PC-3 (cell line): ENCODE measurements at regions not wholly inside any gene's neighbourhood (a gene's known extent, or its start where the extent isn't known, plus 50 kb on each side); places are given as distances from the start of the nearest gene placed in this dataset.

Source experiments
- ATAC-seq: fragments of 200-7000 bp; cut with Tn5 transposase; 2 replicates; pipeline ENCODE4 v1.9.1; 2020; ENCODE audit warnings: mild to moderate bottlenecking, moderate library complexity
- BruUV-seq: library from RNA; stranded (reverse); fragments of 400-500 nt; replicated peaks from 2 replicates; lab custom pipeline; 2021; lab: Mats Ljungman, UMichigan
- CTCF ChIA-PET: fragments of 300-600 bp; sonication (Branson Sonifier 250); formaldehyde crosslinking; loops from one replicate; lab custom pipeline; 2022; ENCODE audit warnings: antibody characterized with exemption; lab: Charles Lee
- POLR2A ChIA-PET: fragments of 300-600 bp; sonication (Branson Sonifier 250); formaldehyde crosslinking; loops from one replicate; lab custom pipeline; 2022; ENCODE audit warnings: antibody characterized with exemption; ENCODE audit not compliant: unreplicated experiment; lab: Charles Lee
- DNase-seq: peaks from one replicate; pipeline ENCODE4 v3.0.0-alpha.2; 2015
- H2AFZ ChIP-seq: fragments of 300-600 bp; sonication (generic); 2 replicates; pipeline ENCODE4 v1.6.0; 2016; ENCODE audit warnings: antibody characterized with exemption, low read length
- H3F3A ChIP-seq: fragments of 300-600 bp; sonication (generic); one replicate; pipeline ENCODE4 v1.6.0; 2017; ENCODE audit warnings: antibody characterized with exemption, low read length, control low read depth, mild to moderate bottlenecking; ENCODE audit not compliant: unreplicated experiment
- H3K27ac ChIP-seq: fragments of 300-600 bp; sonication (generic); 2 replicates; pipeline ENCODE4 v1.5.1; 2016; ENCODE audit warnings: mild to moderate bottlenecking, low read length
- H3K27me3 ChIP-seq: fragments of 300-600 bp; sonication (generic); 2 replicates; pipeline ENCODE4 v1.6.1; 2016; ENCODE audit warnings: low read length, mixed read lengths
- H3K36me3 ChIP-seq: fragments of 300-600 bp; sonication (generic); 2 replicates; pipeline ENCODE4 v1.6.1; 2016; ENCODE audit warnings: low read depth, mixed run types, low read length, mixed read lengths
- H3K4me1 ChIP-seq: fragments of 300-600 bp; sonication (generic); 2 replicates; pipeline ENCODE4 v1.5.1; 2016; ENCODE audit warnings: low read length; ENCODE audit not compliant: insufficient read depth
- H3K4me2 ChIP-seq: fragments of 300-600 bp; sonication (generic); 2 replicates; pipeline ENCODE4 v1.6.0; 2016; ENCODE audit warnings: low read length
- H3K4me3 ChIP-seq: fragments of 300-600 bp; sonication (generic); 2 replicates; pipeline ENCODE4 v1.5.1; 2016; ENCODE audit warnings: mild to moderate bottlenecking, low read length, mixed read lengths
- H3K79me2 ChIP-seq: fragments of 300-600 bp; sonication (generic); 2 replicates; pipeline ENCODE4 v1.6.1; 2017; ENCODE audit warnings: low read length, mixed read lengths
- H3K9ac ChIP-seq: fragments of 300-600 bp; sonication (generic); 2 replicates; pipeline ENCODE4 v1.6.0; 2016; ENCODE audit warnings: mild to moderate bottlenecking, low read length
- H3K9me2 ChIP-seq: fragments of 300-600 bp; sonication (generic); replicated peaks from 2 replicates; pipeline ENCODE4 v1.6.1; 2016; ENCODE audit warnings: mixed run types, low read length, mixed read lengths
- H3K9me3 ChIP-seq: fragments of 300-600 bp; sonication (generic); 2 replicates; pipeline ENCODE4 v1.6.1; 2016; ENCODE audit warnings: low read length, mixed read lengths
- H4K20me1 ChIP-seq: fragments of 300-600 bp; sonication (generic); 2 replicates; pipeline ENCODE4 v1.6.1; 2016; ENCODE audit warnings: low read length, mixed read lengths
- CTCF ChIP-seq: fragments of 300-600 bp; sonication (generic); conservative IDR thresholded peaks from 2 replicates; pipeline ENCODE4 v1.5.1; 2017; ENCODE audit warnings: antibody characterized with exemption, low read depth, mild to moderate bottlenecking, low read length
- EZH2 ChIP-seq: fragments of 300-600 bp; sonication (generic); IDR thresholded peaks from one replicate; pipeline ENCODE4 v1.6.1; 2017; ENCODE audit warnings: antibody characterized with exemption, mild to moderate bottlenecking, low read length; ENCODE audit not compliant: unreplicated experiment
- EZH2phosphoT487 ChIP-seq: fragments of 300-600 bp; sonication (generic); IDR thresholded peaks from 2 replicates; pipeline ENCODE4 v1.6.1; 2018; ENCODE audit warnings: mild to moderate bottlenecking, antibody characterized with exemption, low read length, borderline replicate concordance
- intact Hi-C: fragments of 100-400 bp; cut with micrococcal nuclease; formaldehyde crosslinking; loops from 2 replicates; pipeline ENCODE4 v1.9.0; 2023

- Histone ChIP-seq H2AFZ (no peak overlapping the region), H3K9me3 (no peaks in the 10 kb centered on the region), H3K27me3 (no peaks in the 10 kb centered on the region), H3K79me2 (no peaks in the 10 kb centered on the region), H3K4me2 (no peak overlapping the region), H3K9ac (no peak overlapping the region), H4K20me1 (no peaks in the 10 kb centered on the region), H3F3A (no peaks in the 10 kb centered on the region), H3K36me3 (no peaks in the 10 kb centered on the region), H3K4me3 (no peak overlapping the region), H3K27ac (no peak overlapping the region), H3K4me1 (peaks cover 23% of the 10 kb centered on the region), H3K9me2 (no peaks in the 10 kb centered on the region)
- intact Hi-C loops = loop anchor here (2.0 to 5.0 kb wide), 5 partner anchors 85 to 339 kb away; no protein-coding TSS in a partner anchor
- POLR2A ChIA-PET = no interaction called here
- DNase-seq = no peak
- CTCF ChIA-PET = interaction anchor here (0.8 kb wide), 1 partner anchor 191 kb away, joined by 3 read pairs; no protein-coding TSS in a partner anchor
- ATAC-seq = no peak
- no TSS peak for BruUV-seq
- TF ChIP-seq EZH2 = no peak
- TF ChIP-seq CTCF = no peak
- no peak for TF ChIP-seq EZH2phosphoT487
These were observed 458.1 kb downstream of the GBE1 start for GRCh38 chr3:81303321-81303720.

DNA sequence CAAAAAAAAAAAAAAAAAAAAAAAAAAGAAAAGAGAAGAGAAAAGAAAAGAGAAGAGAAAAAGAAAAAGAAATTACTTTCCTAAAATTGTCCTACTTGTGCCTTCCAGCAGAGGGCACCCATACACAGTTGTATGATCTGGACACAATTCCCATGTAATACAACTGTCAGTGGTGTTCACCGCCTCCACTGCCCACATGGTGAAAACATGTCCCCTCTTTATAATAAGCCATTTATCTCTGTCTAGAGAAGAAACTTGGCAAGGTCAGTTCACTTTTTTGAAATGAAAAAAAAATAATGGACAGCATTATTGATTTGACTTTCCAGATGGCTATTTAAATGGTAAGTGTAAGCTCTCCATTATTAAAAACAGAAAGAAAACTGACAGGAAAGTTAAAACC is 459.4 kb downstream of the GBE1 start:
- H3K4me2 ChIP-seq = peak overlapping the region; percentile 40; the same call in 1 of the 2 replicates
- DNase-seq = peak; percentile 68
- TF ChIP-seq EZH2 = no peak
- no peak for TF ChIP-seq EZH2phosphoT487
- peak; percentile 77 for TF ChIP-seq CTCF
- H3K9me2 ChIP-seq = no peaks in the 10 kb centered on the region
- H3K9ac ChIP-seq = no peak overlapping the region
- no peaks in the 10 kb centered on the region for H3K79me2 ChIP-seq
- H3K27me3 ChIP-seq = no peaks in the 10 kb centered on the region
- BruUV-seq = no TSS peak
- peaks cover 20% of the 10 kb centered on the region for H3K4me1 ChIP-seq
- ATAC-seq = peak; percentile 64
- POLR2A ChIA-PET = interaction anchor here (0.6 kb wide), 1 partner anchor 22 kb away, joined by 3 read pairs; no protein-coding TSS in a partner anchor
- intact Hi-C loops = loop anchor here (1.0 to 5.0 kb wide), 6 partner anchors 37 to 341 kb away; no protein-coding TSS in a partner anchor
- no peaks in the 10 kb centered on the region for H3K9me3 ChIP-seq
- no peaks in the 10 kb centered on the region for H4K20me1 ChIP-seq
- H3K27ac ChIP-seq = no peak overlapping the region
- CTCF ChIA-PET = interaction anchor here (0.6 to 3.1 kb wide), 6 partner anchors 32 to 1329 kb away, joined by 3 to 12 read pairs (median 4); no protein-coding TSS in a partner anchor
- peak overlapping the region; percentile 22; the same call in 1 of the 2 replicates for H2AFZ ChIP-seq
- H3K36me3 ChIP-seq = no peaks in the 10 kb centered on the region
- H3K4me3 ChIP-seq = no peak overlapping the region
- no peaks in the 10 kb centered on the region for H3F3A ChIP-seq

- Histone ChIP-seq H3K9me3 (no peaks in the 10 kb centered on the region), H3K4me2 (no peak overlapping the region), H4K20me1 (no peaks in the 10 kb centered on the region), H3K27me3 (no peaks in the 10 kb centered on the region), H3K36me3 (no peaks in the 10 kb centered on the region), H3F3A (no peaks in the 10 kb centered on the region), H3K4me3 (no peak overlapping the region), H3K79me2 (no peaks in the 10 kb centered on the region), H2AFZ (no peak overlapping the region), H3K9ac (no peak overlapping the region), H3K9me2 (no peaks in the 10 kb centered on the region), H3K27ac (no peak overlapping the region), H3K4me1 (peaks cover 20% of the 10 kb centered on the region)
- POLR2A ChIA-PET = no interaction called here
- no peak for DNase-seq
- no peak for ATAC-seq
- TF ChIP-seq EZH2 (no peak), EZH2phosphoT487 (no peak), CTCF (no peak)
- no TSS peak for BruUV-seq
- CTCF ChIA-PET = interaction anchor here (0.6 to 3.1 kb wide), 4 partner anchors 33 to 357 kb away, joined by 3 to 12 read pairs (median 4); no protein-coding TSS in a partner anchor
- intact Hi-C loops = loop anchor here (2.0 to 5.0 kb wide), 4 partner anchors 20 to 281 kb away; no protein-coding TSS in a partner anchor
These were observed 460.2 kb downstream of the GBE1 start for GRCh38 chr3:81301230-81301629.
